Gastroesophageal sphincter (tissue), 3 donors: ENCODE measurements at regions not wholly inside any gene's neighbourhood (a gene's known extent, or its start where the extent isn't known, plus 50 kb on each side); places are given as distances from the start of the nearest gene placed in this dataset.

Experiments used
- CTCF ChIP-seq, 4 experiments: fragments of 200-600 bp in 2 of 4; fragments of 450-650 bp in 2 of 4; sonication (generic) in 1 of 4; IDR thresholded peaks; one replicate each; pipeline ENCODE4 v1.5.1; 2017 to 2019; ENCODE audit warnings: antibody characterized with exemption in 4 of 4, mild to moderate bottlenecking in 2 of 4, moderate library complexity in 2 of 4
- POLR2AphosphoS5 ChIP-seq: sonication (generic); formaldehyde crosslinking; IDR thresholded peaks from one replicate; pipeline ENCODE4 v1.6.1; 2017; ENCODE audit warnings: antibody characterized with exemption

DNA sequence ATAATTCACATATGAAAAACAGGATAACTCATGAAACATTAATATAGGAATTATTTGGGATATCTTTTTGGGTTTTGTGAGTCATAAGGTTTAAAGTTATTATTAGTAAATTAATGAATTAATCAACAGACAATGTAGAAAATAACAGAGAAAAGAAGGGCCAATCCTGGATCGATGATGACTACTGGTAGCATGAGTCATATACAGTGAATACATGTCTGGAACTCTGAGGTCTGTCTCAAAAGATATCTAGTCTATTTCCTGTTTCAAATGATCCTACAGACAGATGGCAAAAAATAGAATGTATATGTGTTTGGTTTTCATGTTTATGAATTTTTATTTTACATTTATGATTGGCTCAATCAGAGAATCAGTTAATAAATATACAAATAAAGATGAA, 86.4 kb upstream of the RTL1 start:
- TF ChIP-seq CTCF (IDR thresholded peaks at IDR 0.05) = no peak
- no peak for TF ChIP-seq POLR2AphosphoS5
